Thyroid gland (tissue), 4 donors: ENCODE measurements at regions not wholly inside any gene's neighbourhood (a gene's known extent, or its start where the extent isn't known, plus 50 kb on each side); places are given as distances from the start of the nearest gene placed in this dataset.

ENCODE experiments used
- POLR2A ChIP-seq, 2 donors: fragments of 450-650 bp; IDR thresholded peaks; one replicate each; pipeline ENCODE4 v1.6.1; 2017; ENCODE audit warnings: antibody characterized with exemption in 2 of 2, mild to moderate bottlenecking in 2 of 2, moderate library complexity in 1 of 2
- TF ChIP-seq, protein P1 (sequence below), 6 experiments: fragments of 200-600 bp in 3 of 6; fragments of 450-650 bp in 3 of 6; sonication (generic) in 3 of 6; IDR thresholded peaks; one replicate each; pipeline ENCODE4 v1.5.1; 2016 to 2019; ENCODE audit warnings: antibody characterized with exemption in 6 of 6, mild to moderate bottlenecking in 2 of 6, inconsistent platforms in 1 of 6, moderate library complexity in 1 of 6

DNA sequence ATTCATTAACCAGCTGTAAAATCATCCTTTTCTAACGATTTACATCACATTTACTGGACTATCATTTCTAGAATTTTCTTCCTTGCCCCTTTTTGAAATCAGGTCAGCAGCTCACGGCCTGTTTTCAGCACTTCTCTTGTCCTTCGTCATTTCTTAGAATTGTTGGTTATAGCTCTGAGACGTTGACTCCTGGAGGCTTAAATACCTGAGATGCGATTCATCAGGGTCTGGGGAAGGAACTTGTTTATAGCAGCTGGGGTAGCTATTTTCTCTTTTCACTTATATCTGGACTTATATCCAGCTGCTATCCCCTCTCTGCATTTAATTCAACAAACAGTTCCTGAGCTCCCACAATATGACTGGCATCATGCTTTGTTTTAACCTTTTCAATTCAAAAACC lies 338.7 kb upstream of the TNRC6C start:
- TF ChIP-seq, protein P1, sequence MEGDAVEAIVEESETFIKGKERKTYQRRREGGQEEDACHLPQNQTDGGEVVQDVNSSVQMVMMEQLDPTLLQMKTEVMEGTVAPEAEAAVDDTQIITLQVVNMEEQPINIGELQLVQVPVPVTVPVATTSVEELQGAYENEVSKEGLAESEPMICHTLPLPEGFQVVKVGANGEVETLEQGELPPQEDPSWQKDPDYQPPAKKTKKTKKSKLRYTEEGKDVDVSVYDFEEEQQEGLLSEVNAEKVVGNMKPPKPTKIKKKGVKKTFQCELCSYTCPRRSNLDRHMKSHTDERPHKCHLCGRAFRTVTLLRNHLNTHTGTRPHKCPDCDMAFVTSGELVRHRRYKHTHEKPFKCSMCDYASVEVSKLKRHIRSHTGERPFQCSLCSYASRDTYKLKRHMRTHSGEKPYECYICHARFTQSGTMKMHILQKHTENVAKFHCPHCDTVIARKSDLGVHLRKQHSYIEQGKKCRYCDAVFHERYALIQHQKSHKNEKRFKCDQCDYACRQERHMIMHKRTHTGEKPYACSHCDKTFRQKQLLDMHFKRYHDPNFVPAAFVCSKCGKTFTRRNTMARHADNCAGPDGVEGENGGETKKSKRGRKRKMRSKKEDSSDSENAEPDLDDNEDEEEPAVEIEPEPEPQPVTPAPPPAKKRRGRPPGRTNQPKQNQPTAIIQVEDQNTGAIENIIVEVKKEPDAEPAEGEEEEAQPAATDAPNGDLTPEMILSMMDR (IDR thresholded peaks at IDR 0.05) = no peak
- no peak for TF ChIP-seq POLR2A (IDR thresholded peaks at IDR 0.05)
